Mucosa of stomach (tissue), 1 donor: ENCODE measurements at regions not wholly inside any gene's neighbourhood (a gene's known extent, or its start where the extent isn't known, plus 50 kb on each side); places are given as distances from the start of the nearest gene placed in this dataset.
"Not testable (repeated sequence)": the region's sequence is repeated elsewhere in the genome, so short reads cannot be mapped to it uniquely, and the experiment has no call there.

Experiments used
- H3K27me3 ChIP-seq: one replicate; pipeline ENCODE4 v1.7.0; 2013; ENCODE audit warnings: mild to moderate bottlenecking, low read length; ENCODE audit not compliant: control insufficient read depth, insufficient read depth
- H3K36me3 ChIP-seq: one replicate; pipeline ENCODE4 v1.7.0; 2013; ENCODE audit warnings: low read length; ENCODE audit not compliant: control insufficient read depth, insufficient read depth
- H3K4me1 ChIP-seq: one replicate; pipeline ENCODE4 v1.7.0; 2013; ENCODE audit warnings: mild to moderate bottlenecking, low read length; ENCODE audit not compliant: control insufficient read depth, insufficient read depth
- H3K4me3 ChIP-seq: one replicate; pipeline ENCODE4 v1.7.0; 2013; ENCODE audit warnings: low read length
- H3K9ac ChIP-seq: one replicate; pipeline ENCODE4 v1.7.0; 2013; ENCODE audit warnings: mild to moderate bottlenecking, low read length, moderate library complexity
- H3K9me3 ChIP-seq: one replicate; pipeline ENCODE4 v1.7.0; 2013; ENCODE audit warnings: mild to moderate bottlenecking, low read length, moderate library complexity; ENCODE audit not compliant: control insufficient read depth
- donor health status: Pancreatic carcinoma.

GRCh38 chr15:31195871-31196270, 94.3 kb upstream of the TRPM1 start:
- Histone ChIP-seq H3K9me3 (no peaks in the 10 kb centered on the region), H3K9ac (no peak overlapping the region), H3K36me3 (no peaks in the 10 kb centered on the region), H3K4me1 (peaks cover 6% of the 10 kb centered on the region), H3K4me3 (no peak overlapping the region), H3K27me3 (no peaks in the 10 kb centered on the region)

- Histone ChIP-seq H3K9ac (no peak overlapping the region), H3K27me3 (no peaks in the 10 kb centered on the region), H3K4me1 (peaks cover 9% of the 10 kb centered on the region), H3K36me3 (no peaks in the 10 kb centered on the region), H3K4me3 (no peak overlapping the region), H3K9me3 (no peaks in the 10 kb centered on the region)
Measured at GRCh38 chr15:31197497-31198414, 96.2 kb upstream of the TRPM1 start.

- H3K9me3 ChIP-seq: no peaks in the 10 kb centered on the region
Measured at GRCh38 chr15:31200735-31201151, 99.2 kb upstream of the TRPM1 start.

GRCh38 chr15:31202953-31203352, 101.4 kb upstream of the TRPM1 start:
- Histone ChIP-seq H3K9me3 (no peaks in the 10 kb centered on the region), H3K9ac (no peak overlapping the region), H3K36me3 (no peaks in the 10 kb centered on the region), H3K4me1 (peaks cover 9% of the 10 kb centered on the region), H3K4me3 (no peak overlapping the region), H3K27me3 (no peaks in the 10 kb centered on the region)

More at GRCh38 chr15:31200735-31201151, 99.2 kb upstream of the TRPM1 start:
- Histone ChIP-seq H3K36me3 (no peaks in the 10 kb centered on the region), H3K4me1 (peaks cover 9% of the 10 kb centered on the region), H3K27me3 (no peaks in the 10 kb centered on the region), H3K9ac (no peak overlapping the region), H3K4me3 (no peak overlapping the region)

GRCh38 chr15:31203999-31204398, 102.5 kb upstream of the TRPM1 start:
- peaks cover 9% of the 10 kb centered on the region for H3K4me1 ChIP-seq
- H3K9ac ChIP-seq: no peak overlapping the region
- H3K36me3 ChIP-seq: no peaks in the 10 kb centered on the region
- H3K9me3 ChIP-seq: no peaks in the 10 kb centered on the region
- H3K4me3 ChIP-seq: no peak overlapping the region
- no peaks in the 10 kb centered on the region for H3K27me3 ChIP-seq

- no peaks in the 10 kb centered on the region for H3K36me3 ChIP-seq
- no peaks in the 10 kb centered on the region for H3K27me3 ChIP-seq
- no peaks in the 10 kb centered on the region for H3K4me1 ChIP-seq
- H3K4me3 ChIP-seq: no peak overlapping the region
- H3K9me3 ChIP-seq: no peaks in the 10 kb centered on the region
- H3K9ac ChIP-seq: no peak overlapping the region
Measured at GRCh38 chr15:31206386-31207181, 105.1 kb upstream of the TRPM1 start.

GRCh38 chr15:31207246-31207645, 105.7 kb upstream of the TRPM1 start:
- Histone ChIP-seq H3K27me3 (no peaks in the 10 kb centered on the region), H3K9me3 (no peaks in the 10 kb centered on the region), H3K9ac (no peak overlapping the region), H3K4me3 (no peak overlapping the region), H3K4me1 (no peaks in the 10 kb centered on the region), H3K36me3 (no peaks in the 10 kb centered on the region)

DNA sequence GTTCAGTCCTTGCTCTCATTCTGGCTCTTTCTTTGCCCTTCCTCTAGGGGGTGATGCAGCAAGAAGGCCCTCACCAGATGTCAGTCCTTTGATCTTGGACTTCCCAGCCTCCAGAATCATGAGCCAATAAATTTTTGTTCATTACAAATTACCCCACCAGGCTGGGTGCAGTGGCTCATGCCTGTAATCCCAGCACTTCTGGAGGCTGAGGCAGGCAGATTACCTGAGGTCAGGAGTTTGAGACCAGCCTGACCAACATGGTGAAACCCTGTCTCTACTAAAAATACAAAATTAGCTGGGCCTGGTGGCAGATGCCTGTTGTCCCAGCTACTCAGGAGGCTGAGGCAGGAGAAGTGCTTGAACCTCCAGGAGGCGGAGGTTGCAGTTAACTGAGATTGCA, 106.3 kb upstream of the TRPM1 start:
- not testable (repeated sequence) for H3K4me1 ChIP-seq, H3K9ac ChIP-seq, H3K4me3 ChIP-seq, H3K27me3 ChIP-seq, H3K36me3 ChIP-seq, H3K9me3 ChIP-seq

DNA sequence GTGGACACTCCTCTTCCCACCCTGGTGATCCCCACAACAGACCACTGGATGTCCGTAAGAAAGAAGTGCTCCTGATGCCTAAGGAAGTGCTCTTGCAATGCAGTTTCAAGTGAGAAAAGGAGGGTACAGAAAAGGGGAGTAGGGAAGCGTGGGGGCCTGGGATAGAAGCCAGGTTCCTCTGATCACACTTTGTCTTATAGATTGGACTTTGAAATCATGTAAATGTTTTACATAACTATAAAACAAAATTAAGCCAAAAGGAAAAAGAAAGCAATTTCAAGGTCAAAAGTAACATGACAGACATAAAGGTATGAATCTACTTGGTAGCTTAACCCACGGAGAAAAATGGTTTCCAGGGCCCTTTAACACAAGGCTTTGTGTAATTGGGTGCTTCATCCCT, 107.3 kb upstream of the TRPM1 start:
- no peaks in the 10 kb centered on the region for H3K4me1 ChIP-seq
- no peak overlapping the region for H3K9ac ChIP-seq
- H3K9me3 ChIP-seq: no peaks in the 10 kb centered on the region
- H3K4me3 ChIP-seq: no peak overlapping the region
- no peaks in the 10 kb centered on the region for H3K27me3 ChIP-seq
- H3K36me3 ChIP-seq: no peaks in the 10 kb centered on the region

DNA sequence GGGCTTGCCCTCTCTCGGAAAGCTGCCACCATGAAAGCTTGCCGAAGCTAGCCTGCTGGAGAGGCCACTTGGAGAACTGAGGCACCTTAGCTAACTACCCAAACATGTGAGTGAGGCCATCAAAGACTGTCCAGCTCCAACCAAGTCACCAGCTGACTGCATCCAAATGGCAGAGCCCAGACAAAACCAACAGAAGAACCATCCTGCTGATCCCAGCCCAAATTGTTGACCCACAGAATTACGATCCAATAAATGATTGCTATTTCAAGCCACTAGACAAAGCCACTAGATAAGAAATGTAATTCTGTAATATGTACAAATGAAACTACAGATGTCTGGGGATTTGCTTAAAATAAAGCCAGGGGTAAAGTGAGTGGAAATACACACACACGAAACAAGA, 109.8 kb upstream of the TRPM1 start:
- Histone ChIP-seq H3K27me3 (no peaks in the 10 kb centered on the region), H3K4me3 (no peak overlapping the region), H3K36me3 (no peaks in the 10 kb centered on the region), H3K4me1 (peaks cover 13% of the 10 kb centered on the region), H3K9ac (no peak overlapping the region), H3K9me3 (no peaks in the 10 kb centered on the region)

- Histone ChIP-seq H3K4me1 (peaks cover 24% of the 10 kb centered on the region), H3K36me3 (no peaks in the 10 kb centered on the region), H3K9ac (no peak overlapping the region), H3K27me3 (no peaks in the 10 kb centered on the region), H3K9me3 (no peaks in the 10 kb centered on the region), H3K4me3 (no peak overlapping the region)
Measured at GRCh38 chr15:31212326-31213080, 111.0 kb upstream of the TRPM1 start.
